Fibroblast of the conjunctiva (primary cell): ENCODE measurements at regions not wholly inside any gene's neighbourhood (a gene's known extent, or its start where the extent isn't known, plus 50 kb on each side); places are given as distances from the start of the nearest gene placed in this dataset.
"Not testable (repeated sequence)": the region's sequence is repeated elsewhere in the genome, so short reads cannot be mapped to it uniquely, and the experiment has no call there.

Experiments used
- DNase-seq: peaks from one replicate; pipeline ENCODE4 v3.0.0-alpha.2; 2010; ENCODE audit warnings: low read depth

DNA sequence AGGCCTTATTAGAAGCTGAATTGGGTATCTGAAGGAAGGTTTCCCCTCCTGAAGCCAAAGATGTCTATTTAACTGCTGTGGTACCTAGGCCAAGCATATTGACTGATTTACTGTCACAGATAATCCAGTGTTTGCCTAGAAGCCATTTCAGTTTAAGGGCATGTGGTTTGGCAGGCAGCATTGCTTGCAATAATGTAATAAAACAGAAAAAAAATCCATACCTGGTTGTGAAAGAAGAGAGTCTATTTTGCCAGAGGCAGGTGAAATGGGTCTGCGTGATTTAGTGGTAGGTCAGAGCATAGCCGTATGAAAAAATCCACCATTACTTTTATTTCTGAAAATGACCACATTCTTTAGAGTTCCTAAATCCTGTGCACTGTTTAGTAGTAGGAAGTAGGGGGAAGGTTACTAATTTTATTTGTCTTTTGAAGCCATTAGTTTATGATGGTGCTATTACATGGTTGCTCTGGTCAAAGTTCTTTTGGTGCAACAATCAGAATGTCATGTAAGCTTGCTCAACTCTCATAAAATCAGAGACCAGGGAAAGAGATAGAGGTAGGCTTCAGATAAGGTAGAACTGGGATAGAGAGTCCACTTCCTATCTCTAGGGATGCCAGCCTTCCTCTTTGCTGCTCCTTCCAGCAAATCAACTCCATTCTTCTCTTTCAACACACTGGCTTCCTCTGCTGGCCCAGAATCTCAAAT is 343.4 kb downstream of the GPD2 start:
- no peak for DNase-seq

DNA sequence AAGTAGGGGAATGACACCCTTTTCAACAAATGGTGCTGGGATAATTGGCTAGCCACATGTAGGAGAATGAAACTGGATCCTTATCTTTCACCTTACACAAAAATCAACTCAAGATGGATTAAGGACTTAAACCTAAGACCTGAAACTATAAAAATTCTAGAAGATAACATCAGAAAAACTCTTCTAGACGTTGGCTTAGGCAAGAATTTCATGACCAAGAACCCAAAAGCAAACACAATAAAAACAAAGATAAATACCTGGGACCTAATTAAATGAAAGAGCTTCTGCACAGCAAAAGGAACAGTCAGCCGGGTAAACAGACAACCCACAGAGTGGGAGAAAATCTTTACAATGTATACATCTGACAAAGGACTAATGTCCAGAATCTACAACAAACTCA is 345.5 kb downstream of the GPD2 start:
- DNase-seq: not testable (repeated sequence)

DNA sequence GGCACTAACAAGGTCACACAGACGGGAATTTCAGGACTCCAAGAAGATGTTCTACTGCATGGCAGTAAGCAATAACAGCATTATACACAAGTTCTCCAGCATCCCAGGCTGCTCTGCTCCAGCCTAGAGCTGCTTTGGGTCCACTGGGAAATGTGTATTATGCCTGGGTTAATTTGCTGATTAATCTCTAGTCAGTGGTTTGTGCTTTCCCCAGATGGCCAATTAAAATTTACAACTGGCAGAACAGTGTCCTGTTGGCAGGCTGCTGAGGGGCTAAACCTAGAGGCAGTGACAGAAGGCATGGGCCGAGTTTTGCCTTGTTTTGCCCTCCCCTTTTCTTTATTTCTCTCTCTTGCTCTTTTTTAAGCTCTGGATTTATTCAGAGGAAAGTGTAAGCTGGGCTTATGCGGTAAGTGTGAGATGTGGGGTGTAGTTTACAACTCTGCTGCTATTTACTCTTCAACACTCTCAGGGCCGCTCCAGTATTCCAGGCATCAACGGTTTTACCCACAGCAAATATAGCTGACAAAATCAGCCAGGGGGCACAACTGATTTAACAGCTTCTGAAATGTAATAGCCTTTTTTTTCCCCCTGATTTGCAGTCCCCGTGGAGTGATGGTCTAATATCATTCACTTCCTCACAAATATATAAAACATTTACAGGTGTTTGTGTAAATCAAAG is 348.0 kb downstream of the GPD2 start:
- DNase-seq: no peak

DNA sequence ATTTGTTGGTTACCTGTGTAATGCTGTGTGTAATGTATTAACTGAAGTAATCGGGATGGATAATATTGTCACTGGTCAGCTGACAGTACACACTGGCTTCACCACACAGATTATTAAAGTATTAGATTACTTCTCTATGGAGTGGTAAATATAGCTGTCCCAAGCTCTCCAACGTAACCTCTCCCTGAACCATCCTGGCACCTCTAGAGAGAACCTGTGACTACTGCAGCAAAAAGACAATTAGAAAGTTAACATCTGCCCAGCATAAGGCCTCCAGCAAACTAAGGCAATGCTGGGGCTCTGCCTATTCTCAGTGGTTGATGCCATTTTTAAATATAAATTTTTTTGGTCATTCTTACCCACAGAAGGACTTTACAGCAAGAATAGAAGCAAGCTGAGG is 351.3 kb downstream of the GPD2 start:
- DNase-seq: no peak

DNA sequence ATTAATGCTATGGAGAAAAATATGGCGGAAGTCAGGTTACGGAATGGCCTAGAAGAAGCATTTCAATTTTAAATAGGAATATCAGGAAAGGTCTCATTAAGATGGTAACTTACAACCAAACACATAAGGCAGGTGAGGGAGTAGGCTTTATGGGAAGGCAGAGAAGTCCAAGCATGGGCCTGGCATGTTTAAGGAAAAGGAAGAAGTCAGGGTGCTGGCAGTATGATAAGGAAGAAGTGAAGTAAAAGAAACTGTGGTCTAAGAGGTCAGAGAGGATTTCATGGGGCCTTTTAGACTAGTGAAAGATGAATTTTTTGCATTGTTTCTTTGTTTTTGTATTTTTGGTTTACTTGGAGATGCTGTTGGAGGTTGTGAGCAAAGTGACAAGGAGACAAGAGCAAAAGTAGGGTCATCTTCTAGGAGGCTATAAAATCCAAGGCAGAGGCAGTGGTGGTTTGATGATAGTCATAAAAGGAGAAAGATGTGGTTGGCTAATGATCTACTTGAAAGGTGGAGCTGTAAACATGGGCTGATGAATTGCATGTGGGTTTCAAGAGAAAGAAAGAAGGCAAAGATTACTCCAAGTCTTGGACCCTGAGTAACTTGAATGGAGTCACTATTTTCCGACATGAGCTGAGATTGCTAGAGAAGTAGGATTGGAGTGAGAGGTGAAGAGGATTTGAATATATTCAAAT is 354.3 kb downstream of the GPD2 start:
- DNase-seq: no peak

DNA sequence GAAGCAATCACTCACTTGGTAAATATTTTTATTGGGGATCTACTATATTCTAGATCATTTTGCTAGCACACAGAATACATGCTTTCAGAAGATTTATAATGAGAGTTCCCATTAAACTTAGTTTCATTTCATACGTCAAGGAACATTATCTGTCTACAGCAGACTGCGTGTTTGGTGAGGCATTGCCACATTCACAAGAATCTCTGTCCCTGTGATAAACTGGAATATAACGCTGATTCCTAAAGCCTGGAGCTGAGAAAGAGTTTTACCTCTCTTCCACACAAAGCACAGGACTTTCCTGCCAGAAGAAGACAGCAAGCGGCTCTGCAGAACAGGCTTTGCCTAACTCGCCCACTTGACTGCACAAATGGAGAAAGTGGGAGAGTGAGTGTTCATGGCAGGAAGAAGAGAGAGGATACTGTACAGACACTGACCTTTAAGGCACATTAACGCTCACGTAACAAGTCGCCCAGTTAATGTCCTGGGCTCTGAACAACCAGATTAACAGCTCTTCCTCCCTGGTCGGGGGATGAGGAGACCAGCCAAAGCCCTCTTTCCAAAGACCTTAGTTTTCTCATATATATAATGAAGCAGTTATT is 356.2 kb downstream of the GPD2 start:
- no peak for DNase-seq

DNA sequence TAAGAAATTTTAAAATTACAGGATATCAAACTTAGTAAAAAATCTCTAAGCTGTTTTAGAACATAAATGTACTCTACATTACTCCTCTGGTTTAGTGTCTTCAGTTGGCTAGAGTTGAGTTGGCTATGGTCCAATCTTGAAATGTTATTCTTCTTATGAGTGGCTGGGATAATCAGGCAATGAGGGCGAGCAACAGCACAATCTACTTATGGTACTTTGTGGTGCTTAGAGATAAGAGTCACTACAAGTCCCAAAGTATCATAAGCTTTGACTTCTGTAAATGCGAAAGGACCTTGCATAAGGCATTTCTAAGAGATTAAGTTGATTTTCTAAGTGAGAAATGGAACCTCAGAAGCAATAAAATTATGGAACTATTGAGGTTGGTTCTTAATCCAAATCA is 361.7 kb downstream of the GPD2 start:
- DNase-seq: no peak

DNA sequence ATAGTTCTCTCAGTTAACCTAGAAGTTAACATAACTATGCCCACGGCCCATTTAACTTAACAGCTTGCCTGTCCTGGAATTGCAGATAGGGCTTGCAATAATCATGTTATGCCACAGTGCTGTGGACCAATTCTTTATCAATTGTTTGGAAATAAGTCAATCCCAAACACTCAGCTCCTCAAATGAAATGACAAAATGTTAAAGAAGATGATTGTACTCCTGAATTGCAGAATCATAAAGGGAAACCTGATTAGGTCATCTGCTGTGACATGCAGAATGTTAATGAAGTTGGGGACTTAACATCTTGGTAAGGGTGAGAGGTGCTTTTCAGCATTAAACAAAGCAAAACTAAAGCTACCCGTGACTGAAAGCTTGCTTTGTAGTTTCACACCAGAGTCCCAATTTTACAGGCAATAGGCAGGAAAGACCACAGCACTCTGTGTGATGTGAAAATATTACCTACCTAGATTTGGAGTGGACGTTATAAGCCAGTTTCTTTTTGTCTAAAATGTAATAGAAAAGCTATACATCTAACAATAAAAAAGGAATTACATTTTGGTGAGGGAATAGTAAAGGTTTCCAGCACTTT is 364.0 kb downstream of the GPD2 start:
- no peak for DNase-seq

DNA sequence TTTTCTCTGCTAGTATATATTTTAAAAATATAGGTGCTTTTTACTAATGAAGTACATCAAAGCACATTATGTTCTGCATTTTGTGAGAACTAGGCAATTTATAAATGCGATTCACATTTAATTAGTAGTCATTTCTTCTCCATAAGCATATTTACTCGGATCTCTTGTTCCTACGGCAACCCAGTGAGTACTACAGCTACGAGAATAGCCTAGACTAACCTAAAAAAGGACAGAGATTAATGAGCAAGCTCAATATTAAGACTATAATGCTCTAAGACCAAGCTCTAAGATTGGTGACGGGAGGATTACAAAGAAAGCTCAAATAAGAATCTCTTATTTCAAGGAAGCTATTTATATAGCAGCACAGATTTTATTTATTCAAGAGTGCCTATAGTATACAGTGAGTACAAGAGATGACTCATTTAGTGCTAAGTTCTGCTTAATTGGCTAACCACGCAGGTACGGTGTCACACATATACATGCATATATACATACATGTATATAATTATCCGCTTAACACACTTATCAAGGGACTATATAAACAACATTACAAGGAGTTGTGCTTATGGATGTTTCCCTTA is 364.7 kb downstream of the GPD2 start:
- no peak for DNase-seq

DNA sequence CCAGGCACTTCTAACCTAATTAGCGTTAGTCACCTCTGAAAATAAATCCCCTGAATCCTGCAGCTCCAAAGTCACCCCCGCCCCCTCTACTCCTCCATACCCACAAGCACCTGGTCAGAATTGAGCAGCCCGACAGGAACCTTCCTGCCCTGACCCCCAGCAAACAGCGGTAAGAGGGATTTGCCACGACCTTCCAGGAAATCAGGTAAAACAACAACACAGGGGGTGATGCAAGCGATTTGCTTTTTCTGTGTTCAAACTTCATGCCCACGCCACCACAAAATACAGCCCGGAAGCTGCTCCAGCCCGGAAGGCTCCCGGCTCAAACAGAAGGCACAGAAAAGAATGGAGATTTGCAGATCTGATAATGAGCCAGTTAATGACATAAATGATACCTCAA is 367.1 kb downstream of the GPD2 start:
- no peak for DNase-seq

DNA sequence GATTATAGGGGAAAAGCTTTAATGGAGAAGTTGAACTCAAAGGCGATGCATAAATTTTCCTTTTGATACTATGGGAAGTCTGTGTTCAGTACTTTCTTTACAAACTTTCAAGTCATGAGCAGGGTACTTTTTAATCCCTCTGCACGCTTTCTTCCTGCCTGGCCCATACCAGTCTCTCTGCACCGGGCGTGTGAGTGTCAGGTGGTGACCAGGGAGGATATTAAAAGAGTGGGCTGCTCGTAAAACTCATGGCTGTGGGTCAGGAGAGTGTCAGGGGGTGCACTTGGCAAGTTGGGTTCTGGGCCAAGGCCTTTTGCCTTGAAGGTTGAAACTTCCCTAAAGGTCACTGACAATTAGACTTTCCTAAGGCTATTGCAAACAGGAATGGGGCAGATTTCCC is 367.8 kb downstream of the GPD2 start:
- DNase-seq: no peak

DNA sequence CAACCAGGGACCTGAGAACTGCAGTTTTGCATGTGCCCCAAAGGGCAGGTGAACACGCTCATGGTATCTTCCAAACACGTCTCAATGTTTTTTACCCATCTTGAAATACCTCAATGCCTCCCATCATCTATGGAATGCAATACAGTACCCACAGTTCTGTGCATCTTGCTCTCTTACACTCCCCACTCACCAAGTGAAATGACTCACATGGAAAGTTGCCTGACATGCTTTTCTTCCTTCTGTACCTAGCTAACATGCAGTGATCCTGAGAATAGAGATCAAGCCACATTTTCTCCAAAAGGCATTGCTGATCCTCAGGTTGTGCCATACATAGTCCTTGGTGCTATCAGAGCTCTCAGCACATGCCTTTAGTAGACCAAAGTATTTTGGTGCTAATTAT is 373.9 kb downstream of the GPD2 start:
- DNase-seq: no peak

DNA sequence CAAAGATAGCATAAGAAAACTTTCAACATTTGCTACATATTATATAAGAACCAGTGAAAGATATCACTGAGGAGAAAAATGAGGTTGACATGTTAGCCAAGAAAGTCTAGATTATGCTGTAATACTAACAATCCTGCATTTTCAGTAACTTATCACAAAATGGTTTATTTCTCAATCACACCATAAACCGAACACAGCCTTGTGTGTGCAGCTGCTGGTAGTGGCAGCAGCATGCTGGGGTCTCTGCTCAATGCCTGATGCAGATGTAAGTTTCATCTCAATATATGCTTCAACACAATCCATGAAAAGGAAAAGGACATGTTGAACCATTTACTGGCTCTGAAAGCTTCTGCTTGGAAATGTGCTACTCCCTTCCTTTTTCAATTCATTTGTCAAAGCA is 376.3 kb downstream of the GPD2 start:
- no peak for DNase-seq

DNA sequence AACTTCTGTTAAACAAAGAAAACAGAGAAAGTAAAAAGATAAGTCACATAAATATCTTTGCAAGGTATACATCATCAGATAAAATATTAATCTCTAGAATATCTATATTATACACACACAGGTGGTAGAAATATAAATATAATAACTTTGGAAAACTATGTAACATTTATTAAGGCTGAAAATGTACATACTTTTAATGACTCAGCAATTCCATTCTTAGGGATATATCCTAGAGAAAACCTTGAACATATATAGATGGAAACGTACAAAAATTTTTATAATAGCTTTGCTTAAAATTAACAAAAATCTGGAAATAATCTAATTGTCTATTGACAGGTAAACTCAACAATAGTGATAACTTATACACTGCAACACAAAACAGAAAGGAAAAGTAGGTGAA is 381.3 kb downstream of the GPD2 start:
- no peak for DNase-seq

DNA sequence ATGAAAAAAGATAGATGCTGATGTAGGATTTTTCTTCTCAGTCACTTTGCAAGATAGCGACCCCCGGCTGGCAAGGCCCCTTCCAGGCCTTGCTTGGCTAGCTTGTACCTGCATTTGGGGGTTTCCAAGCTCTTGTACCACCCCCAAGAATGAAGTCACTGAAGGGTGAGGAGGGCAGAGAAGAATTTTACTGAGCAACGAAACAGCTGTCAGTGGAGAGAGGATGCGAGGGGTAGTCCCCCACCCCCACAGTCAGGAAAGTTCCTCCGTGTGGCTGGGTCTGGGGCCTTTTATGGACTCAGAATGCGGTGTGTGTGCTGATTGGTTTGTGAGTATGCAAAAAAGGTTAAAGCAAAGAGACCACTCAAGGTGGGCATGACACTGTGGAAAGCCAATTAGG is 382.0 kb downstream of the GPD2 start:
- no peak for DNase-seq

DNA sequence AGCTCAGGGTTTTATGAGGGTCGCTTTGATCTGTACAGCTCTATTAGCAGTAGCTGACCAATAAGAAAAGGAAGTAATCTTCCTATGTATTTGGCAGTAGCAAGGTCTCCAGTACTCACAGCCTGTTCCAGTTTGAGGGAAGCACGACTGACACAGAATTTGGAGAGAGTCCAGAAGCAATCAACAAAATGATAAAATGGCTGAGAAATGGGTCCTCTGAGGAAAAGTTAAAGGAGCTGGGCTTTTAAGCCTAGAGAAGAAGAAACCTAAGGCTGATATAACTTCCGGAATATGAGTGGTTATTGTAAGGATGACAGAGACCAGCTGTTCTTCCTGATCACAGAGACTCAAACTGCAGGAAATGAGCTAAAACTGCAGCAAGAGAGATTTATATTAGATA is 382.8 kb downstream of the GPD2 start:
- no peak for DNase-seq

DNA sequence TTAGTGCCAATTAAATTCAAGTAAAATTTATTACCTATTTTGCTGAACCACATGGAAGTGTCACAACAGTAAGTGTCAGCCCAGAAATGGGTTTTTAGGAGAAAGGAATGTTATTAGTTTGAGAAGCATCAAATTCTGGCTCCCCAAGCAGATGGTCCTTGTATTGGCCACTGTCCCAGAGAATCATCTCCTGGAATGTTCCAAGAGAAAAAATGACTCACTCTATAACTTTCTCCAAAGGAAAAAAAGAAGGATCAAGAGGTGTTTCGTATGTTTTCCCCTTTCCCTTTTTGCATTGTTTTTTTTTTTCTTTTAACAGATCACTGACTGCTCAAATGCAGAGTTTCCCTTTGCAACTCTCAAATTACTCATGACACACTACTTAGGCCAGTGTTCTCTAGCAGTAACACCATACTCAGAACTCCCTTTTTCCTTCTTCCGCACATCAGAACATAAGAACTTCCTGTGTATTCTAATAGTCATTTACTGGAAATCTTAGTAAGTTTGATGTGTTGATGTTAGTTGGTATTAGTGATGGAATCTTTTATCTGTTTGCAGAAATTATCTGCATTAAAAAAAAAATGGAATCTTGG is 390.3 kb downstream of the GPD2 start:
- DNase-seq: peak; percentile 37

DNA sequence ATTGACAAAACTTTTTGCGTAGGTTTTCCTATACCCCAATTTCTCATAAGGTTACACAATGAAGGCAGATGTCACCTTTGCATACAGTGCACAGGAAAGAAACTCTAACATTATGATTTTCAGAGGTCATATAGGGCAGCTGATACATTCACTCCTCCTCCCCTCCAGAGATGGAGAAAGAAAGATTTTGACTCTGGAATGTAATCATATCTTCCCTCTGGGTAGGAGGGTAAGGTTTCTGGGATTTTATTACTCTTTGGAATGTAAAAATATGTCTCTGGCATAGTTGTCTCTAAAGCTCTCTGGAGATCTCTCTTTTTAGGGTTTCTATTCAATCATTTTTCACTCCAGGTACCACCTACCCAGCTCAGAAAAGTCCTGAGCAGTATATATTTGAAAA is 398.3 kb downstream of the GPD2 start:
- no peak for DNase-seq

DNA sequence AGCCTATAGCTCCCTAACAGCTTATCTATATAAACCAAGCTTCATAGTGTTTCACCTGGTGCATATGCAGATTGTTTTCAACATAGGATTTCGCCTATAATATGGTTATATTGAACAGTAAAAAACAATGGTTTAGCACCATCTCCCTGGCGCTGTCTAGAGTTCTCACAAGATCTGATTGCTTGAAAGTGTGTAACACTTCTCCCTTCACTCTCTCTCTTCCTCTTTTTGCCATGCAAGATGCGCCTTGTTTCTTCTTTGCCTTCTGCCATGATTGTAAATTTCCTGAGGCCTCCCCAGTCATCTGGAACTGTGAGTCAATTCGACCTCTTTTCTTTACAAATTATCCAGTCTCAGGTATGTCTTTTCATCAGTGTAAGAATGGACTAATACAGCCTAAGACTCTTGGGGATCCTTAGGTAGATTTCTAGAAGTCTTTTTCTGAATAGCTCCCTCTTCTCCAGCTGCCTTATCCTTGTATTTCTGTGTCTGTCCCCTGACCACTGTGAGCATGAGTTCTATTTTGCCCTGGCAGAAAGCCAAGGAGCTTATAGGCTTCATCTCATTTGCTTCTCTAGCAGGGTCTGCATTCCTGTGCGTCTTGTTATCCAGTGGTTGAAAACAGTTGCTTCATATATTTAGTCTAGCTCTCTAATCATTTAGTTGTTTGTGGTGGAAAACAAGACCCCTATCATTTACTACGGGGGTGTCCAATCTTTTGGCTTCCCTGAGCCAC is 401.6 kb downstream of the GPD2 start:
- DNase-seq: no peak

DNA sequence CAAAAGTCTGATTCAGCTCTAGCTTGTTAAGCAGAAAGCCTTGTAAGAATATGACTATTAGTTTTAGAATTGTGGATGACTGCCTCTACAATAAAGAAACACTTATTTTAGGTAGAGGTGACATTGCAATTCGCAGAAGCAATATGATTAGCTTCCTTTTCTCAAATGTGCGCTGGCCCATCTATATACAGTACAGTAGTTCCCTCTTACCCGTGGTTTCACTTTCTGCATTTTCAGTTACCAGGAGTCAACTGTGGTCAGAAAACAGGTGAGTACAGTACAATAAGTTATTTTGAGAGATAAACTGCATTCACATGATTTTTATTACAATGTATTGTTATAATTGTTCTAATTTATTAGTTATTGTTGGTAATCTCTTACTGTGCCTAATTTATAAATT is 405.1 kb downstream of the GPD2 start:
- DNase-seq: no peak
